Trophoblast cell (in vitro differentiated cells and primary cell): ENCODE measurements at regions not wholly inside any gene's neighbourhood (a gene's known extent, or its start where the extent isn't known, plus 50 kb on each side); places are given as distances from the start of the nearest gene placed in this dataset.
A peak's percentile ranks its signal among the peaks of the same experiment; 100 is the strongest.

Source experiments
- DNase-seq, 2 donors: peaks; one replicate each; pipeline ENCODE4 v3.0.0-alpha.2; 2016
- H2AFZ ChIP-seq: 2 replicates; pipeline ENCODE4 v1.6.1; 2013; ENCODE audit warnings: low read length, moderate library complexity, mild to moderate bottlenecking; ENCODE audit not compliant: insufficient read depth, poor library complexity
- H2AK5ac ChIP-seq: 2 replicates; pipeline ENCODE4 v1.6.1; 2013; ENCODE audit warnings: mild to moderate bottlenecking, low read length
- H2BK120ac ChIP-seq: 2 replicates; pipeline ENCODE4 v1.6.1; 2013; ENCODE audit warnings: low read length, mild to moderate bottlenecking, moderate library complexity; ENCODE audit not compliant: insufficient read depth, poor library complexity
- H2BK12ac ChIP-seq: 2 replicates; pipeline ENCODE4 v1.6.1; 2013; ENCODE audit warnings: mild to moderate bottlenecking, low read length, moderate library complexity
- H2BK5ac ChIP-seq: 2 replicates; pipeline ENCODE4 v1.6.1; 2013; ENCODE audit warnings: low read length, low read depth, moderate library complexity, mild to moderate bottlenecking; ENCODE audit not compliant: poor library complexity
- H3K14ac ChIP-seq: 2 replicates; pipeline ENCODE4 v1.6.1; 2013; ENCODE audit warnings: mild to moderate bottlenecking, low read length
- H3K18ac ChIP-seq: 2 replicates; pipeline ENCODE4 v1.6.1; 2013; ENCODE audit warnings: mild to moderate bottlenecking, low read length
- H3K23ac ChIP-seq: 2 replicates; pipeline ENCODE4 v1.6.1; 2013; ENCODE audit warnings: low read length
- H3K27ac ChIP-seq: 2 replicates; pipeline ENCODE4 v1.5.1; 2013; ENCODE audit warnings: low read depth, mild to moderate bottlenecking, inconsistent platforms, low read length, moderate library complexity
- H3K27me3 ChIP-seq: 2 replicates; pipeline ENCODE4 v1.6.1; 2013; ENCODE audit warnings: inconsistent platforms, mild to moderate bottlenecking, low read length, moderate library complexity; ENCODE audit not compliant: insufficient read depth
- H3K36me3 ChIP-seq, 2 experiments: 1 replicate in 1 of 2; 2 replicates in 1 of 2; pipeline ENCODE4 v1.6.1; 2013; ENCODE audit warnings: low read length in 2 of 2, mild to moderate bottlenecking in 2 of 2, moderate library complexity in 1 of 2; ENCODE audit not compliant: insufficient read depth in 2 of 2, control insufficient read depth in 1 of 2
- H3K4ac ChIP-seq: 2 replicates; pipeline ENCODE4 v1.6.1; 2013; ENCODE audit warnings: low read depth, mild to moderate bottlenecking, low read length, moderate library complexity
- H3K4me1 ChIP-seq, 2 experiments: 1 replicate in 1 of 2; 2 replicates in 1 of 2; pipeline ENCODE4 v1.6.1; 2013; ENCODE audit warnings: low read length in 2 of 2, mild to moderate bottlenecking in 2 of 2, moderate library complexity in 1 of 2; ENCODE audit not compliant: insufficient read depth in 2 of 2, control insufficient read depth in 1 of 2
- H3K4me2 ChIP-seq: 2 replicates; pipeline ENCODE4 v1.6.1; 2013; ENCODE audit warnings: inconsistent platforms, mild to moderate bottlenecking, low read length, moderate library complexity
- H3K4me3 ChIP-seq: 2 replicates; pipeline ENCODE4 v1.5.1; 2013; ENCODE audit warnings: mild to moderate bottlenecking, low read depth, low read length, inconsistent platforms
- H3K79me1 ChIP-seq: one replicate; pipeline ENCODE4 v1.6.1; 2013; ENCODE audit warnings: low read length
- H3K79me2 ChIP-seq: 2 replicates; pipeline ENCODE4 v1.6.1; 2013; ENCODE audit warnings: low read length, mild to moderate bottlenecking; ENCODE audit not compliant: control insufficient read depth, insufficient read depth, poor library complexity
- H3K9ac ChIP-seq: 2 replicates; pipeline ENCODE4 v1.6.1; 2013; ENCODE audit warnings: mild to moderate bottlenecking, low read length
- H3K9me3 ChIP-seq: 2 replicates; pipeline ENCODE4 v1.6.1; 2013; ENCODE audit warnings: low read depth, mild to moderate bottlenecking, control low read depth, inconsistent platforms, low read length; ENCODE audit not compliant: insufficient read depth
- H4K12ac ChIP-seq: 2 replicates; pipeline ENCODE4 v1.6.1; 2013; ENCODE audit warnings: low read depth, mild to moderate bottlenecking, low read length, moderate library complexity
- H4K8ac ChIP-seq: 2 replicates; pipeline ENCODE4 v1.6.1; 2013; ENCODE audit warnings: low read depth, mild to moderate bottlenecking, low read length, moderate library complexity
- H4K91ac ChIP-seq: one replicate; pipeline ENCODE4 v1.6.1; 2013; ENCODE audit warnings: low read depth, mild to moderate bottlenecking, low read length, moderate library complexity
- WGBS: extraction: QIAGEN DNeasy Blood & Tissue Kit; methylation state at CpG from one replicate; pipeline ENCODE4 v1.1.7; 2013; ENCODE audit warnings: missing lambda C conversion rate; ENCODE audit not compliant: insufficient read length, insufficient coverage; ENCODE audit errors: extremely low coverage; 5-methylcytosine and 5-hydroxymethylcytosine counted together

- H3K14ac ChIP-seq: no peak overlapping the region
- H3K4me1 ChIP-seq: peaks cover 7 to 15% of the 10 kb centered on the region in 2 experiments
- no peak overlapping the region for H2BK5ac ChIP-seq
- no peak overlapping the region for H3K4me3 ChIP-seq
- H3K23ac ChIP-seq: no peak overlapping the region
- no peaks in the 10 kb centered on the region for H3K79me1 ChIP-seq
- H3K4me2 ChIP-seq: no peak overlapping the region
- no peak overlapping the region for H4K12ac ChIP-seq
- no peak overlapping the region for H2AK5ac ChIP-seq
- WGBS: no CpG with 5 or more reads among the region's 5 CpGs
- H3K79me2 ChIP-seq: no peaks in the 10 kb centered on the region
- no peak overlapping the region for H3K18ac ChIP-seq
- no peak overlapping the region for H2AFZ ChIP-seq
- no peak for DNase-seq
- H4K91ac ChIP-seq: no peak overlapping the region
- no peaks in the 10 kb centered on the region for H3K27me3 ChIP-seq
- no peak overlapping the region for H3K27ac ChIP-seq
- no peak overlapping the region for H2BK12ac ChIP-seq
- H3K4ac ChIP-seq: no peak overlapping the region
- no peak overlapping the region for H3K9ac ChIP-seq
- H3K9me3 ChIP-seq: no peaks in the 10 kb centered on the region
- H3K36me3 ChIP-seq: no peaks in the 10 kb centered on the region
- no peak overlapping the region for H2BK120ac ChIP-seq
- H4K8ac ChIP-seq: no peak overlapping the region
Measured at GRCh38 chr2:64396001-64396400, 58.0 kb upstream of the LGALSL start.

GRCh38 chr2:64396551-64396950 lies 57.4 kb upstream of the LGALSL start:
- Histone ChIP-seq H3K9me3 (no peaks in the 10 kb centered on the region), H4K12ac (no peak overlapping the region), H3K4me2 (no peak overlapping the region), H3K9ac (no peak overlapping the region), H2AK5ac (no peak overlapping the region), H2BK5ac (no peak overlapping the region), H3K4ac (no peak overlapping the region), H3K36me3 (no peaks in the 10 kb centered on the region), H3K23ac (no peak overlapping the region), H3K79me1 (no peaks in the 10 kb centered on the region), H3K79me2 (no peaks in the 10 kb centered on the region), H3K4me1 (peaks cover 11 to 20% of the 10 kb centered on the region in 2 experiments), H3K27ac (no peak overlapping the region), H3K27me3 (no peaks in the 10 kb centered on the region), H3K18ac (no peak overlapping the region), H2BK12ac (no peak overlapping the region), H4K91ac (no peak overlapping the region), H3K14ac (no peak overlapping the region), H3K4me3 (no peak overlapping the region), H2AFZ (no peak overlapping the region), H4K8ac (no peak overlapping the region), H2BK120ac (no peak overlapping the region)
- no peak for DNase-seq
- WGBS: no CpG with 5 or more reads among the region's 2 CpGs

GRCh38 chr2:64398516-64399129 lies 55.3 kb upstream of the LGALSL start:
- H4K12ac ChIP-seq: no peak overlapping the region
- no peaks in the 10 kb centered on the region for H3K27me3 ChIP-seq
- no peak overlapping the region for H3K4ac ChIP-seq
- no peak overlapping the region for H3K14ac ChIP-seq
- no peak overlapping the region for H2BK120ac ChIP-seq
- H2BK5ac ChIP-seq: no peak overlapping the region
- no peaks in the 10 kb centered on the region for H3K79me1 ChIP-seq
- no peaks in the 10 kb centered on the region for H3K36me3 ChIP-seq
- H2BK12ac ChIP-seq: no peak overlapping the region
- no peaks in the 10 kb centered on the region for H3K79me2 ChIP-seq
- H3K9me3 ChIP-seq: no peaks in the 10 kb centered on the region
- H4K8ac ChIP-seq: no peak overlapping the region
- H2AFZ ChIP-seq: no peak overlapping the region
- H3K23ac ChIP-seq: no peak overlapping the region
- no peak overlapping the region for H3K27ac ChIP-seq
- H3K4me1 ChIP-seq: peaks cover 11 to 16% of the 10 kb centered on the region in 2 experiments
- H3K4me2 ChIP-seq: no peak overlapping the region
- no peak overlapping the region for H4K91ac ChIP-seq
- no peak overlapping the region for H3K4me3 ChIP-seq
- no peak overlapping the region for H3K9ac ChIP-seq
- no peak for DNase-seq
- H3K18ac ChIP-seq: no peak overlapping the region
- H2AK5ac ChIP-seq: no peak overlapping the region

GRCh38 chr2:64399521-64399920 lies 54.4 kb upstream of the LGALSL start:
- H3K18ac ChIP-seq: no peak overlapping the region
- H3K27ac ChIP-seq: no peak overlapping the region
- WGBS: no CpG with 5 or more reads among the region's 2 CpGs
- H3K4me2 ChIP-seq: no peak overlapping the region
- peaks cover 3% of the 10 kb centered on the region for H3K79me1 ChIP-seq
- no peak overlapping the region for H4K91ac ChIP-seq
- no peak overlapping the region for H2BK5ac ChIP-seq
- H2BK120ac ChIP-seq: no peak overlapping the region
- H2AFZ ChIP-seq: peak overlapping the region; percentile 10
- no peak overlapping the region for H4K12ac ChIP-seq
- H3K4ac ChIP-seq: no peak overlapping the region
- no peak overlapping the region for H2BK12ac ChIP-seq
- H3K27me3 ChIP-seq: no peaks in the 10 kb centered on the region
- H3K9me3 ChIP-seq: no peaks in the 10 kb centered on the region
- H3K4me1 ChIP-seq: peaks cover 17 to 22% of the 10 kb centered on the region in 2 experiments
- H3K14ac ChIP-seq: no peak overlapping the region
- no peak overlapping the region for H2AK5ac ChIP-seq
- no peak overlapping the region for H3K4me3 ChIP-seq
- H3K36me3 ChIP-seq: no peaks in the 10 kb centered on the region
- no peaks in the 10 kb centered on the region for H3K79me2 ChIP-seq
- no peak overlapping the region for H4K8ac ChIP-seq
- H3K9ac ChIP-seq: no peak overlapping the region
- DNase-seq: no peak
- no peak overlapping the region for H3K23ac ChIP-seq
